B cell (primary cell): ENCODE measurements at regions not wholly inside any gene's neighbourhood (a gene's known extent, or its start where the extent isn't known, plus 50 kb on each side); places are given as distances from the start of the nearest gene placed in this dataset.

ENCODE experiments used
- CTCF ChIP-seq: fragments of 200-600 bp; IDR thresholded peaks from one replicate; pipeline ENCODE4 v1.8.0; 2022; ENCODE audit warnings: antibody characterized with exemption, mild to moderate bottlenecking
- EZH2 ChIP-seq: IDR thresholded peaks from 2 replicates; pipeline ENCODE4 v1.6.1; 2012; ENCODE audit warnings: borderline replicate concordance, low read depth, mild to moderate bottlenecking, moderate library complexity, low read length; ENCODE audit not compliant: insufficient read depth, poor library complexity, severe bottlenecking

GRCh38 chr1:192003295-192004077, 154.8 kb upstream of the RGS18 start:
- TF ChIP-seq EZH2 (no peak), CTCF (no peak)
